H1 (cell line): ENCODE measurements at regions not wholly inside any gene's neighbourhood (a gene's known extent, or its start where the extent isn't known, plus 50 kb on each side); places are given as distances from the start of the nearest gene placed in this dataset.

Source experiments
- CTCF ChIA-PET: fragments of 300-600 bp; sonication (Branson Sonifier 250); formaldehyde crosslinking; loops from one replicate; lab custom pipeline; 2021; ENCODE audit not compliant: partially characterized antibody; lab: Charles Lee
- POLR2A ChIA-PET: fragments of 300-600 bp; sonication (Branson Sonifier 250); formaldehyde crosslinking; loops from one replicate; lab custom pipeline; 2021; ENCODE audit warnings: inconsistent platforms; ENCODE audit not compliant: partially characterized antibody; lab: Charles Lee
- DNase-seq, 2 experiments: peaks; one replicate each; pipeline versions ENCODE4 v3.0.0 to v3.0.0-alpha.2; 2010 to 2022; ENCODE audit warnings: low spot score in 2 of 2, low read depth in 1 of 2, mixed read lengths in 1 of 2
- FAIRE-seq: peaks from 2 replicates; lab custom pipeline; 2011; peaks lifted over from hg19 to GRCh38; lab: Jason Lieb, UNC
- H2AFZ ChIP-seq: 2 replicates; pipeline ENCODE4 v1.8.1; 2012; ENCODE audit warnings: low read length, inconsistent platforms
- H2AK5ac ChIP-seq: 2 replicates; pipeline ENCODE4 v1.6.1; 2013; ENCODE audit warnings: low read depth, low read length
- H2BK120ac ChIP-seq: replicated peaks from 2 replicates; pipeline ENCODE3; 2013; ENCODE audit warnings: low read depth, low read length, inconsistent platforms
- H2BK12ac ChIP-seq: 2 replicates; pipeline ENCODE4 v1.6.1; 2013; ENCODE audit warnings: low read depth, low read length
- H2BK15ac ChIP-seq: 2 replicates; pipeline ENCODE4 v1.6.1; 2013; ENCODE audit warnings: low read length
- H2BK20ac ChIP-seq: 2 replicates; pipeline ENCODE4 v1.6.1; 2013; ENCODE audit warnings: low read length
- H2BK5ac ChIP-seq: 2 replicates; pipeline ENCODE4 v1.6.1; 2013; ENCODE audit warnings: low read depth, low read length
- H3K14ac ChIP-seq: 2 replicates; pipeline ENCODE4 v1.6.1; 2013; ENCODE audit warnings: inconsistent platforms; ENCODE audit not compliant: insufficient read length
- H3K18ac ChIP-seq: 2 replicates; pipeline ENCODE4 v1.6.1; 2013; ENCODE audit warnings: low read length; ENCODE audit errors: extremely low read depth
- H3K23ac ChIP-seq: 2 replicates; pipeline ENCODE4 v1.6.1; 2013; ENCODE audit warnings: inconsistent platforms; ENCODE audit not compliant: insufficient read length
- H3K23me2 ChIP-seq: 2 replicates; pipeline ENCODE4 v1.6.1; 2013; ENCODE audit warnings: low read depth, low read length
- H3K27ac ChIP-seq: 2 replicates; pipeline ENCODE4 v1.6.1; 2011; ENCODE audit warnings: low read depth, low read length, inconsistent platforms
- H3K27me3 ChIP-seq, 4 experiments: replicated peaks in 1 of 4; 1 replicate in 1 of 4; 2 replicates in 3 of 4; pipeline versions ENCODE4 v1.6.1 to v1.8.1; 2011 to 2013; ENCODE audit warnings: low read length in 3 of 4, mild to moderate bottlenecking in 3 of 4, inconsistent platforms in 2 of 4, mixed read lengths in 2 of 4, moderate library complexity in 1 of 4; ENCODE audit not compliant: control insufficient read depth in 3 of 4, insufficient read depth in 3 of 4; ENCODE audit errors: extremely low read depth in 1 of 4
- H3K36me3 ChIP-seq, 4 experiments: 2 replicates each; pipeline versions ENCODE4 v1.6.1 to v1.8.1; 2011 to 2013; ENCODE audit warnings: mild to moderate bottlenecking in 4 of 4, low read length in 3 of 4, moderate library complexity in 2 of 4, control low read depth in 1 of 4, inconsistent platforms in 1 of 4; ENCODE audit not compliant: insufficient read depth in 4 of 4, control insufficient read depth in 2 of 4
- H3K4ac ChIP-seq: replicated peaks from 2 replicates; pipeline ENCODE3; 2013; ENCODE audit warnings: low read length, low read depth, mixed read lengths, inconsistent platforms; ENCODE audit not compliant: insufficient read length
- H3K4me1 ChIP-seq, 4 experiments: replicated peaks in 1 of 4; 1 replicate in 1 of 4; 2 replicates in 3 of 4; pipeline versions ENCODE4 v1.6.1 to v1.8.1; 2011 to 2013; ENCODE audit warnings: low read length in 3 of 4, inconsistent platforms in 2 of 4, mixed read lengths in 1 of 4; ENCODE audit not compliant: insufficient read depth in 4 of 4, control insufficient read depth in 3 of 4
- H3K4me2 ChIP-seq, 2 experiments: 2 replicates each; pipeline versions ENCODE4 v1.6.1 to v1.8.1; 2011 to 2013; ENCODE audit warnings: low read depth in 2 of 2, low read length in 2 of 2, control low read depth in 1 of 2, inconsistent platforms in 1 of 2, mild to moderate bottlenecking in 1 of 2; ENCODE audit not compliant: insufficient read depth in 1 of 2
- H3K4me3 ChIP-seq, 4 experiments: fragments of 200-600, 300-600 bp in 1 of 4; sonication (generic), shearing (Covaris generic), sonication (Bioruptor Twin) in 1 of 4; 2 replicates each; pipeline versions ENCODE4 v1.5.1 to v1.8.1; 2011 to 2016; ENCODE audit warnings: low read length in 4 of 4, low read depth in 3 of 4, control low read depth in 2 of 4, inconsistent platforms in 2 of 4, mild to moderate bottlenecking in 2 of 4, mixed read lengths in 1 of 4, moderate library complexity in 1 of 4; ENCODE audit not compliant: insufficient read depth in 2 of 4; ENCODE audit errors: extremely low read depth in 1 of 4
- H3K56ac ChIP-seq: replicated peaks from 2 replicates; pipeline ENCODE3; 2013; ENCODE audit warnings: low read depth, mild to moderate bottlenecking, mixed read lengths, low read length, inconsistent platforms; ENCODE audit not compliant: insufficient read length
- H3K79me1 ChIP-seq: 2 replicates; pipeline ENCODE4 v1.6.1; 2013; ENCODE audit warnings: low read depth, low read length, control low read depth
- H3K79me2 ChIP-seq, 2 experiments: 2 replicates each; pipeline versions ENCODE4 v1.6.1 to v1.8.1; 2012 to 2013; ENCODE audit warnings: low read length in 2 of 2, mild to moderate bottlenecking in 2 of 2, inconsistent platforms in 1 of 2; ENCODE audit not compliant: insufficient read depth in 2 of 2, control insufficient read depth in 1 of 2
- H3K9ac ChIP-seq, 4 experiments: replicated peaks in 1 of 4; 1 replicate in 1 of 4; 2 replicates in 3 of 4; pipeline versions ENCODE4 v1.6.1 to v1.8.1; 2011 to 2013; ENCODE audit warnings: low read depth in 3 of 4, low read length in 3 of 4, control low read depth in 2 of 4, mild to moderate bottlenecking in 2 of 4, moderate library complexity in 2 of 4, inconsistent platforms in 1 of 4; ENCODE audit errors: extremely low read depth in 1 of 4
- H3K9me3 ChIP-seq, 2 experiments: 2 replicates each; pipeline versions ENCODE4 v1.6.1 to v1.8.1; 2012 to 2013; ENCODE audit warnings: mild to moderate bottlenecking in 2 of 2, moderate library complexity in 2 of 2, control low read depth in 1 of 2, inconsistent platforms in 1 of 2, low read depth in 1 of 2, low read length in 1 of 2, mixed read lengths in 1 of 2; ENCODE audit not compliant: insufficient read depth in 2 of 2
- H4K20me1 ChIP-seq, 2 experiments: replicated peaks in 1 of 2; 2 replicates each; pipeline versions ENCODE3 to v1.8.1; 2011 to 2013; ENCODE audit warnings: inconsistent platforms in 2 of 2, low read length in 2 of 2, mild to moderate bottlenecking in 1 of 2; ENCODE audit not compliant: insufficient read depth in 2 of 2, control insufficient read depth in 1 of 2
- H4K5ac ChIP-seq: 2 replicates; pipeline ENCODE4 v1.6.1; 2013; ENCODE audit warnings: low read length, low read depth, mixed read lengths, inconsistent platforms; ENCODE audit not compliant: insufficient read length
- H4K8ac ChIP-seq: 2 replicates; pipeline ENCODE4 v1.8.0; 2013; ENCODE audit warnings: mild to moderate bottlenecking, moderate library complexity, low read length, inconsistent platforms; ENCODE audit not compliant: insufficient read depth; ENCODE audit errors: extremely low read depth
- H4K91ac ChIP-seq: replicated peaks from 2 replicates; pipeline ENCODE3; 2013; ENCODE audit warnings: low read length, mixed read lengths, inconsistent platforms; ENCODE audit not compliant: insufficient read length
- ATF2 ChIP-seq: IDR thresholded peaks from 2 replicates; pipeline ENCODE4 v1.6.1; 2012; ENCODE audit warnings: low read length, inconsistent platforms
- CBX5 ChIP-seq: fragments of 300-800, 300-1000 bp; sonication (generic); IDR thresholded peaks from 2 replicates; pipeline ENCODE4 v1.7.1; 2016; ENCODE audit warnings: antibody characterized with exemption, low read length, low read depth
- KDM4A ChIP-seq: IDR thresholded peaks from one replicate; pipeline ENCODE4 v1.7.1; 2012; ENCODE audit warnings: low read depth, mild to moderate bottlenecking, moderate library complexity, low read length, inconsistent platforms; ENCODE audit not compliant: severe bottlenecking
- MAX ChIP-seq: IDR thresholded peaks from 2 replicates; pipeline ENCODE4 v1.6.1; 2012; ENCODE audit warnings: inconsistent platforms
- POU5F1 ChIP-seq: IDR thresholded peaks from 2 replicates; pipeline ENCODE4 v1.6.1; 2011; ENCODE audit warnings: low read depth, mild to moderate bottlenecking, low read length, moderate library complexity
- RBBP5 ChIP-seq: IDR thresholded peaks from 2 replicates; pipeline ENCODE4 v1.7.1; 2012; ENCODE audit warnings: low read depth, mild to moderate bottlenecking, inconsistent platforms, low read length, moderate library complexity, borderline replicate concordance
- SP1 ChIP-seq: IDR thresholded peaks from 2 replicates; pipeline ENCODE4 v1.6.1; 2011; ENCODE audit warnings: low read depth, low read length
- SP4 ChIP-seq: IDR thresholded peaks from 2 replicates; pipeline ENCODE4 v1.6.1; 2012; ENCODE audit warnings: low read length, inconsistent platforms
- SUZ12 ChIP-seq: fragments of 200-600 bp; sonication (generic); IDR thresholded peaks from 2 replicates; pipeline ENCODE4 v1.6.1; 2012; ENCODE audit warnings: mild to moderate bottlenecking, inconsistent platforms, low read length, moderate library complexity, mixed read lengths
- WGBS, 2 experiments: shearing (Covaris generic) in 1 of 2; methylation state at CpG; one replicate each; pipeline versions ENCODE4 v1.1.6 to v1.1.7; 2013 to 2015; ENCODE audit warnings: low lambda C conversion rate in 2 of 2, mixed read lengths in 2 of 2, inconsistent platforms in 1 of 2, low coverage in 1 of 2, missing lambda C conversion rate in 1 of 2; ENCODE audit not compliant: insufficient replicate concordance in 2 of 2, insufficient coverage in 1 of 2, insufficient read length in 1 of 2; ENCODE audit errors: extremely low coverage in 1 of 2, missing lambda C conversion rate in 1 of 2; 5-methylcytosine and 5-hydroxymethylcytosine counted together

- H3K4me1 ChIP-seq, result no peaks in the 10 kb centered on the region
- no peak overlapping the region for H3K23ac ChIP-seq
- WGBS, 2 experiments, result 94% methylated on average over 7 of the region's 7 CpGs; no CpG with 5 or more reads in 1 of the 2 experiments
- no peak overlapping the region for H2BK5ac ChIP-seq
- no peak overlapping the region for H3K27ac ChIP-seq
- H3K56ac ChIP-seq, result no peak overlapping the region
- H3K23me2 ChIP-seq, result no peaks in the 10 kb centered on the region
- H3K4ac ChIP-seq, result no peak overlapping the region
- H3K36me3 ChIP-seq, result no peaks in the 10 kb centered on the region
- ChIA-PET POLR2A (no interaction called here), CTCF (interaction anchor here (1.0 to 1.5 kb wide), 6 partner anchors 9 to 294 kb away, joined by 3 to 8 read pairs (median 4); no protein-coding TSS in a partner anchor)
- H3K9me3 ChIP-seq, result peaks cover 4 to 9% of the 10 kb centered on the region in 2 experiments; a peak in 2 of 4 replicates
- no peak overlapping the region for H2BK12ac ChIP-seq
- no peak overlapping the region for H4K91ac ChIP-seq
- no peak overlapping the region for H4K8ac ChIP-seq
- H3K18ac ChIP-seq, result no peak overlapping the region
- DNase-seq (no peak), FAIRE-seq (no peak)
- H3K79me1 ChIP-seq, result no peaks in the 10 kb centered on the region
- no peak overlapping the region for H4K5ac ChIP-seq
- H2BK20ac ChIP-seq, result no peak overlapping the region
- H3K27me3 ChIP-seq, result no peaks in the 10 kb centered on the region
- H2BK120ac ChIP-seq, result no peak overlapping the region
- H4K20me1 ChIP-seq, result no peaks in the 10 kb centered on the region
- H2BK15ac ChIP-seq, result no peak overlapping the region
- H3K79me2 ChIP-seq, result no peaks in the 10 kb centered on the region
- H2AFZ ChIP-seq, result no peak overlapping the region; the same call in 1 of the 2 replicates
- H3K14ac ChIP-seq, result no peak overlapping the region
- H2AK5ac ChIP-seq, result no peak overlapping the region
- H3K9ac ChIP-seq, result no peak overlapping the region
- no peak overlapping the region for H3K4me3 ChIP-seq
- H3K4me2 ChIP-seq, result no peak overlapping the region
- no peak for TF ChIP-seq RBBP5
- TF ChIP-seq CBX5, result no peak
- no peak for TF ChIP-seq POU5F1
- TF ChIP-seq ATF2, result no peak
- no peak for TF ChIP-seq SP1
- no peak for TF ChIP-seq KDM4A
- TF ChIP-seq MAX, result no peak
- TF ChIP-seq SP4, result no peak
- no peak for TF ChIP-seq SUZ12
Observed at GRCh38 chr2:191512216-191512835, 165.6 kb upstream of the NABP1 start.
